GM23248 (cell line): ENCODE measurements at regions not wholly inside any gene's neighbourhood (a gene's known extent, or its start where the extent isn't known, plus 50 kb on each side); places are given as distances from the start of the nearest gene placed in this dataset.

Experiments used
- EZH2 ChIP-seq: fragments of 200-600 bp; sonication (generic); IDR thresholded peaks from 2 replicates; pipeline ENCODE4 v1.6.1; 2018; ENCODE audit warnings: antibody characterized with exemption, mild to moderate bottlenecking; ENCODE audit not compliant: insufficient read depth, poor library complexity, severe bottlenecking
- EZH2phosphoT487 ChIP-seq: fragments of 200-600 bp; sonication (generic); IDR thresholded peaks from 2 replicates; pipeline ENCODE4 v1.6.1; 2018; ENCODE audit warnings: antibody characterized with exemption, moderate library complexity, mild to moderate bottlenecking, low read depth; ENCODE audit not compliant: insufficient read depth

- TF ChIP-seq EZH2 = no peak
- no peak for TF ChIP-seq EZH2phosphoT487
Observed at GRCh38 chr4:157804986-157805385, 367.8 kb downstream of the GASK1B start.
